Uterus (tissue), 2 donors: ENCODE measurements at regions not wholly inside any gene's neighbourhood (a gene's known extent, or its start where the extent isn't known, plus 50 kb on each side); places are given as distances from the start of the nearest gene placed in this dataset.

Experiments used
- CTCF ChIP-seq, 4 experiments: fragments of 200-600 bp in 2 of 4; fragments of 450-650 bp in 2 of 4; sonication (generic) in 2 of 4; IDR thresholded peaks; one replicate each; pipeline ENCODE4 v1.5.1; 2016 to 2019; ENCODE audit warnings: antibody characterized with exemption in 4 of 4, mild to moderate bottlenecking in 2 of 4, moderate library complexity in 1 of 4
- POLR2A ChIP-seq, 2 donors: fragments of 450-650 bp; IDR thresholded peaks; one replicate each; pipeline ENCODE4 v1.6.1; 2016; ENCODE audit warnings: antibody characterized with exemption in 2 of 2, mild to moderate bottlenecking in 1 of 2, moderate library complexity in 1 of 2

GRCh38 chr1:181947441-181947840 lies 114.1 kb downstream of the ZNF648 start:
- TF ChIP-seq CTCF (IDR thresholded peaks at IDR 0.05) (no peak), POLR2A (IDR thresholded peaks at IDR 0.05) (no peak)
